Activated naive CD4-positive, alpha-beta T cell treated with anti-CD3 and anti-CD28 coated beads, Interleukin-2, amount 10 ng/mL, durations not matched to agents 7 days and 5 days (primary cell): ENCODE measurements at regions not wholly inside any gene's neighbourhood (a gene's known extent, or its start where the extent isn't known, plus 50 kb on each side); places are given as distances from the start of the nearest gene placed in this dataset.

ENCODE experiments used
- CTCF ChIA-PET: fragments of 350-600 bp; sonication (Branson Sonifier 250); formaldehyde crosslinking; loops from one replicate; lab custom pipeline; 2021; ENCODE audit warnings: antibody characterized with exemption; lab: Charles Lee
- DNase-seq: peaks from one replicate; pipeline ENCODE4 v3.0.0-alpha.2; 2020
- H3K27ac Mint-ChIP-seq: one replicate; pipeline ENCODE4 v1.8.0; 2021; ENCODE audit warnings: mild to moderate bottlenecking, moderate library complexity, mixed read lengths
- H3K27me3 Mint-ChIP-seq: one replicate; pipeline ENCODE4 v1.8.0; 2021; ENCODE audit warnings: mild to moderate bottlenecking, mixed read lengths
- H3K36me3 Mint-ChIP-seq: one replicate; pipeline ENCODE4 v1.8.0; 2021; ENCODE audit warnings: mixed read lengths
- H3K4me1 Mint-ChIP-seq: one replicate; pipeline ENCODE4 v1.8.0; 2021; ENCODE audit warnings: mixed read lengths
- H3K4me3 Mint-ChIP-seq: one replicate; pipeline ENCODE4 v1.8.0; 2021; ENCODE audit warnings: mild to moderate bottlenecking, moderate library complexity, mixed read lengths
- H3K9me3 Mint-ChIP-seq: one replicate; pipeline ENCODE4 v1.8.0; 2021; ENCODE audit warnings: mixed read lengths

DNA sequence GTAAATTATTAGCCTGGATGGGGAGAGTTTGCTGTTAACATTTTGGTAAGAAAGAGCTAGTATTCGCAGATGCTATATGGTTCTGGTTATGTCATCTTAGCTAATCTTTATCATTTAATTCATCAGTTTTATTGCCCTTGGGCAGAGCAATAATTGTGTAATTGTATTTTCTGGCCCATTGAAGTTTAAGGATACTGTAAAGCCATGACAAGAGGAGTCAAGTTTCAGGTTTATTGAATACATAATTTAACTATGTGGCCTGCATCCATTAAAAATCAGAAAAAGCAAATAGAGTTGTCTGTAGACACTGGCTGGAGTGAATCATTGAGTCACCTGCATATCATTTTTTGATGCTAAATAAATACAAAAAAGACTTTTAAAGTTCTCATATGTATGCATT is 255.8 kb downstream of the PRELID2 start:
- no peaks in the 10 kb centered on the region for H3K36me3 Mint-ChIP-seq
- no peaks in the 10 kb centered on the region for H3K4me1 Mint-ChIP-seq
- H3K27me3 Mint-ChIP-seq, result no peaks in the 10 kb centered on the region
- no peak overlapping the region for H3K27ac Mint-ChIP-seq
- H3K9me3 Mint-ChIP-seq, result no peaks in the 10 kb centered on the region
- CTCF ChIA-PET, result no interaction called here
- no peak overlapping the region for H3K4me3 Mint-ChIP-seq
- no peak for DNase-seq

DNA sequence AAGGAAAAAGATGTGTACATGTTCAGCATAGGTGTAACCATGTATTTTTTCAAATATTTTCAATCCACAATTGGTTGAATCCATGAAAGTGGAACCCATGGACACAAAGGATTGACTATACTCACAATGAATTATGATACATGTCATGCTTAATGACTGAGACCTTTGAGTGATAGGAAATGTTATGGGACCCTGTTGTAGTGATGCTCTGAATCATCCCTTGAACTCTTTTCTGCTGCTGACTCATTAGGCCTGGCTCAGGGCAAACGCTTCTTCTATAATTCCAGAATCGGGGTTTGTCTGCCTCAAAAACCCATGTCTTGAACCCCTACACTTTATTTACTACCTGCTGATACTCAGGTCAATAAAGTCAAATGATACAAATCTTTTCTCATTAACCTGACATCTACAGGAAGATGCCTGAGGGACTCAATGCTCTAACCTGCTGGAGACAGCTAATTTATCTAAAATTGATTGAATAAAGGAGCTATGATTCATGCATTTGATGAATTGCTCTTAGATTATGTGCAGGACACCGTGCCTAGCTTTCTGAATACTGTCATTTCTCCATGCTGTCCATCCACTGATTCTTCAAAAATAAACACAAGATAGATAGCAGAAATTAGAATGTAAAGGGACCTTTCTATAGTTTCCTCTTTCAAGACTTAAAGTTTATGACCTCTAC is 260.1 kb downstream of the PRELID2 start:
- no peaks in the 10 kb centered on the region for H3K36me3 Mint-ChIP-seq
- no peak for DNase-seq
- H3K9me3 Mint-ChIP-seq, result peaks cover 2% of the 10 kb centered on the region
- no peak overlapping the region for H3K4me3 Mint-ChIP-seq
- CTCF ChIA-PET, result no interaction called here
- no peaks in the 10 kb centered on the region for H3K27me3 Mint-ChIP-seq
- H3K27ac Mint-ChIP-seq, result no peak overlapping the region
- no peaks in the 10 kb centered on the region for H3K4me1 Mint-ChIP-seq

DNA sequence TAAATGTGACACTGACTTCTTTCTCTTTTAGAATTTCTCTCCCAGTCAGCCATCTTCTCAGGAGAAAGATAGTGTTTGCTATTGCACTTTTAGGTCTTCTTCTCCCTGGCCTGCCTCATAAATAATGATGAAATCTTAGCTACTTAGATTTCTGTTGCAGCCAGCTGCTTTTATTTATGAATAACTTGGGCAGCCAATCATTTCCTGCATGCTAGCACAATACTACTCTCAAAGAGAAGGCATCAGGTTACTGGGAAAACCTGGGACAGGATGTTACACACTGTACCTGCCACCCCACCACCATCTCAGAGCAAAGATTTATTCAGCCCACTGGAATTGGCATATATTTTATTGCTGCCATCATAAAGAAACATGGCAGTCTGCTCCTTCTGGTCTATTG is 266.6 kb downstream of the PRELID2 start:
- no peak for DNase-seq
- no peak overlapping the region for H3K4me3 Mint-ChIP-seq
- H3K27ac Mint-ChIP-seq, result no peak overlapping the region
- H3K9me3 Mint-ChIP-seq, result peaks cover 4% of the 10 kb centered on the region
- H3K4me1 Mint-ChIP-seq, result no peaks in the 10 kb centered on the region
- H3K27me3 Mint-ChIP-seq, result no peaks in the 10 kb centered on the region
- H3K36me3 Mint-ChIP-seq, result no peaks in the 10 kb centered on the region
- CTCF ChIA-PET, result no interaction called here

DNA sequence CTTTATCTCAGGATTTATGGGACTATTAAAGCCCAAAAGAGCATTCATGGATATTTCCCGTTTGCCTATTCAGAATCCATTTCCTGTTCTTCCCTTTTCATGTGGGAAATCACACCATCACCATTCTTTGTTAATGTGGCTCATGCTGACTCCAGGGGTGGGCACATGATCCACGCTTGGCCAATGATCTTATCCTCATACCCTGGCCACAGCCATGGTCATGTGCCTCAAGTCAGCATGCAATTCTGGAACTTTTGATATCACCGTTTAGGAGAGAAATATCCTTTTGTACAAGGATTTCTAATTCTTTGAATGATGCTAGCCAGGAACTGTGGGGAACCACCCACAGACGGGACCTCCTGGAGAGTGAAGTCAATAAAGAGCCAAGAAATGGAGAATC is 272.2 kb downstream of the PRELID2 start:
- Mint-ChIP-seq H3K4me3 (no peak overlapping the region), H3K36me3 (no peaks in the 10 kb centered on the region), H3K9me3 (peaks cover 7% of the 10 kb centered on the region), H3K27ac (no peak overlapping the region), H3K27me3 (no peaks in the 10 kb centered on the region), H3K4me1 (no peaks in the 10 kb centered on the region)
- CTCF ChIA-PET, result no interaction called here
- DNase-seq, result no peak

DNA sequence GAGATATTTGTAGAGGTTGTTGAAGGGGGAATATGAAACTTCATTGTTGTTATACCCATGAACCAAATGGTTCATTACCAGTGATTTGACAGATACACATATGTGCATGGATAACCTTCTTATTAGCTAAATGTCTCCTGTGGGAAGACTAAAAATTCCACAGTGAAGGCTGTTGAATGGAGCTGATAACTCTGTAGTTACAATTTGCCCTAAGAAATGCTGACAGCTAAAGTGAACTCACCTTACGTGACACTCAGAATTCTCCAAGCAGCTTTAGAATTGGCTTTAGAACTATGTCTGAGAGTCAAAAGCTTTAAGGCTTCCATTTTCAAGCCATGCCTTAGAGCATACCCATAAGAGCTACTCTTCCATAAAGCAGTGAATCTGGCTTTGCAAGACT is 276.9 kb downstream of the PRELID2 start:
- DNase-seq, result no peak
- Mint-ChIP-seq H3K27me3 (no peaks in the 10 kb centered on the region), H3K27ac (no peak overlapping the region), H3K4me3 (no peak overlapping the region), H3K4me1 (no peaks in the 10 kb centered on the region), H3K36me3 (no peaks in the 10 kb centered on the region), H3K9me3 (peaks cover 16% of the 10 kb centered on the region)
- CTCF ChIA-PET, result no interaction called here

DNA sequence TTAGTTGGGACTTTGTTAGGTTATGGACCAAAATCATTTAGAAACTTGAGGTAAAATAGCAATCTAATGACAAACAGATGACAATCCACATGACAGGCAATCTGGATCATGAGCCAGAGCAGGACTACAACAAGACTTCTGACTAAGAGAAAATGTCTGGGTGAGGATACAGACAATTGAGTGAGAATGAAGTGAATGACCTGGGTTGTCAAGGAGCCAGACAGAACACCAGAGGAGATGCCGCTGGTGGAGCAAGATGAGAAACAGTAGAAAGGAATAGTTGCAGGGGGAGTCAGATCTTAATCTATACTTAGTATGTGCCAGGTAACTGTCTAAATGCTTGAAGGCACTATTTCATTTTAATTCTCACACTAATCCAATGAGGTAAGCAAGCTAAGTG is 277.8 kb downstream of the PRELID2 start:
- no peak overlapping the region for H3K4me3 Mint-ChIP-seq
- no peak for DNase-seq
- CTCF ChIA-PET, result no interaction called here
- no peaks in the 10 kb centered on the region for H3K27me3 Mint-ChIP-seq
- H3K36me3 Mint-ChIP-seq, result no peaks in the 10 kb centered on the region
- no peaks in the 10 kb centered on the region for H3K4me1 Mint-ChIP-seq
- peaks cover 14% of the 10 kb centered on the region for H3K9me3 Mint-ChIP-seq
- H3K27ac Mint-ChIP-seq, result no peak overlapping the region

DNA sequence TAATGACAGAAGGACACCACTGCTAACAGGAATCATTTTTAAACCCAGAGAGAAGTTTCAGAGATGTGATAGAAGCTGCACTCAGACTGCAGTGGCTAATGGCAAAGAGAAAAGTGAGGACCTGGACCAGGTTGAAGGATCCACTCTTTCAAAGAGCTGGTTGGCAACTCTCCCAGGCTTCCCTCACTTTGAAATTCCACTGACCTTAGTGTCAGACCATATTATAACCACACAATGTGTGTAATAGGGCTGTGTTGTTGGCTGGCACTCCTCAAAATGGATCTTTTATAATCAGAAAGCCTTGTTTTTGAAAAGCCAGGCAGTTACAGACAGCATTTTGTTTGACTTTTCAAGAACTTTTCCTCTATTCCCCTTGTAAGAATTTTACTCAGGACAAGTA is 280.7 kb downstream of the PRELID2 start:
- no peak for DNase-seq

DNA sequence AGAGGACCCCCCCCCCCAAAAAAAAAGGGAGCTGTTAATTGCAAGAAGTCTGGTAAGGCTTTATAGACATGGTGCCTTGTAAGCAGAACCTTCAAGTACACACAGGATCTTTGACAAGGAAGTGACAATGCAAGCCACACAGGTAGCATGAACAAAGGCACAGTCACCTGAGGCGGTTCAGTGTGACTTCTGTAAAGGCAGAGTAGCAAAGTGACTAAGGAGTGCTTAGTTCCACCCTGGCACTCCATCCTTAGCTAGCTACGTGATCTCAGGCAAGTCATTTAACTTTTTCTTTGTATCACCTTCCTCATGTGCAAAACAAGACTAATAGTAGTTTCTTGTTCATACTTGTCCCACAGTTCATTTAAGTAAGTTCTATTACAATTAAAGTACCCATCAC is 282.0 kb downstream of the PRELID2 start:
- no peaks in the 10 kb centered on the region for H3K27me3 Mint-ChIP-seq
- CTCF ChIA-PET, result no interaction called here
- no peaks in the 10 kb centered on the region for H3K36me3 Mint-ChIP-seq
- H3K4me3 Mint-ChIP-seq, result no peak overlapping the region
- H3K27ac Mint-ChIP-seq, result no peak overlapping the region
- H3K9me3 Mint-ChIP-seq, result peaks cover 12% of the 10 kb centered on the region
- no peak for DNase-seq
- H3K4me1 Mint-ChIP-seq, result no peaks in the 10 kb centered on the region

More for the DNA sequence above, 280.7 kb downstream of the PRELID2 start:
- no peaks in the 10 kb centered on the region for H3K36me3 Mint-ChIP-seq
- CTCF ChIA-PET, result no interaction called here
- H3K27me3 Mint-ChIP-seq, result no peaks in the 10 kb centered on the region
- H3K4me1 Mint-ChIP-seq, result no peaks in the 10 kb centered on the region
- H3K4me3 Mint-ChIP-seq, result no peak overlapping the region
- H3K27ac Mint-ChIP-seq, result no peak overlapping the region
- H3K9me3 Mint-ChIP-seq, result peaks cover 12% of the 10 kb centered on the region

DNA sequence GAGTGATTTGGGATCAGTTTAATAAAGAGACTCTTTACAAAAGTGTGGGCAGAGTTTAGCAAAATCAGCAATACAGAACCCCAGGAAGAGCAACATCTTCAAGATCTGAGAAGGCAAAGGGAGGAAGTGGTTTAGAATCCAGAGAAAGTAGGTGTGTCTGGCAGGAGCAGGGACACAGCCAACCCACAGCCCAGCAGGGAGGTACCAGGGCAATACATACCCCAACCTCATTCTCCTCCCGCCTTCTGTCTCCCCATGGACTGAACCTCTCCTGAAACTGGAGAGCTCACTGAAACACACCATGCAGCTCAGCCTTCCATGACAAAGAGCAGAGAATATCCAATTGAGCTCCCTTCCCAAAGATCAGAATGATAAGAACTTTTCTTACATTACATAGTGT is 283.4 kb downstream of the PRELID2 start:
- H3K9me3 Mint-ChIP-seq, result peaks cover 9% of the 10 kb centered on the region
- CTCF ChIA-PET, result no interaction called here
- H3K4me1 Mint-ChIP-seq, result no peaks in the 10 kb centered on the region
- no peaks in the 10 kb centered on the region for H3K27me3 Mint-ChIP-seq
- H3K36me3 Mint-ChIP-seq, result no peaks in the 10 kb centered on the region
- H3K4me3 Mint-ChIP-seq, result no peak overlapping the region
- no peak overlapping the region for H3K27ac Mint-ChIP-seq
- DNase-seq, result no peak

DNA sequence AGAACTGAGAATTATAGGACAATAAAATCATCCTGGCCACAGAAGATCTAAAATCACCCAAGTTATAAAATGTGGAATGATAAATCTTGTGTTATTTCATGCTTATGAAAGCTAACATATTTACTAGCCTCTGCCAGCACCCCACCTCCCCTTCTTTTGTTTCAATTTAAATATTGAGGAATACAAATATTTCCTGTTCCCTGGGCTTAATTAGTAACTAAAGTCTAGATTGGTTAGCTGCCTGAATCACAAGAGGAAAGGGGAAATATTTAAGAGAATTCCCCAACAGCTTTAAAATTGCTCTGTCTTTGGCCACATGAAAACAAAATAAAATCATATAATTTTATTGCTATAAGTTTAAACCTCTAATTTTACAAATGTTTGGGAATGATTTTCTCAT is 287.0 kb downstream of the PRELID2 start:
- CTCF ChIA-PET, result no interaction called here
- H3K9me3 Mint-ChIP-seq, result no peaks in the 10 kb centered on the region

DNA sequence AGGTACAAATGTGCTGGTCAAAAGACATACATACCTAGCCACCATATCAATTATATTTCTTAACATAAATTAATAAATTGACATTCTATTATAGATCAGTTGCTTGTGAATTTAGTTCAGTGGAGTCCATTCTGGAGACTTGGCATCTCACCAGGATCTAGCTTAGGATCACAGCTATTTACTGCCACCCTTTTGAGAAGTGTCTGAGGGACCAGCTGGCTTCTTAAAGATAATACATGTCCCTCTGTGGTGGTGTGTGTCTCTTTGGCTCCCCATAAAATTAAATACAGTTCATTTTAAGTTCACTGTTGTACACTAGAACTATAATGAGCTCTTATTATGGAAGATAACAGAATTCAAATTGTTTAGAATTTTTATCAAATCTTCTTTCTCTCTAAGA is 290.7 kb downstream of the PRELID2 start:
- no peak for DNase-seq
- Mint-ChIP-seq H3K27me3 (no peaks in the 10 kb centered on the region), H3K36me3 (no peaks in the 10 kb centered on the region), H3K9me3 (no peaks in the 10 kb centered on the region), H3K4me3 (no peak overlapping the region), H3K4me1 (no peaks in the 10 kb centered on the region), H3K27ac (no peak overlapping the region)
- CTCF ChIA-PET, result no interaction called here

More for the DNA sequence above, 287.0 kb downstream of the PRELID2 start:
- no peaks in the 10 kb centered on the region for H3K36me3 Mint-ChIP-seq
- DNase-seq, result no peak
- H3K4me1 Mint-ChIP-seq, result no peaks in the 10 kb centered on the region
- H3K27me3 Mint-ChIP-seq, result no peaks in the 10 kb centered on the region
- no peak overlapping the region for H3K27ac Mint-ChIP-seq
- no peak overlapping the region for H3K4me3 Mint-ChIP-seq

DNA sequence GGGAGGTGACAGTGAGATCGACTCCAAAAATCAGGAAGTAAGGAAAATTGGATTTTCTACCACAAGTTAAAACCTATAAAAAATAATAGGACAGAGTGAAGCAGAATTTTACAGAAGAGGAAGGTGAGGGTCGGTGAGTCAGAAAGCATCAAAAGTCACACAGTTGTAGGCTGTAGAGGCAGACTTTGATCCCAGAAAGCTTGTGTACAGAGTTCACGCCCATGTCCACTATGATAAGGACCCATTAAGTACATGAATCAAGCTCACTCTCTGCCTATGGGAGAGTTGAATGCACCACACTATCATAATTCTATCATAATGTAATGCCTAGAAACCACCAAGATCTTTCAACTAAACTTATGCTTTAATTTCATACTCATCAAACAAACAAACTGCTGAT is 291.2 kb downstream of the PRELID2 start:
- CTCF ChIA-PET, result no interaction called here
- no peaks in the 10 kb centered on the region for H3K36me3 Mint-ChIP-seq
- H3K4me3 Mint-ChIP-seq, result no peak overlapping the region
- no peak overlapping the region for H3K27ac Mint-ChIP-seq
- no peaks in the 10 kb centered on the region for H3K27me3 Mint-ChIP-seq
- H3K4me1 Mint-ChIP-seq, result no peaks in the 10 kb centered on the region
- DNase-seq, result no peak
- no peaks in the 10 kb centered on the region for H3K9me3 Mint-ChIP-seq

DNA sequence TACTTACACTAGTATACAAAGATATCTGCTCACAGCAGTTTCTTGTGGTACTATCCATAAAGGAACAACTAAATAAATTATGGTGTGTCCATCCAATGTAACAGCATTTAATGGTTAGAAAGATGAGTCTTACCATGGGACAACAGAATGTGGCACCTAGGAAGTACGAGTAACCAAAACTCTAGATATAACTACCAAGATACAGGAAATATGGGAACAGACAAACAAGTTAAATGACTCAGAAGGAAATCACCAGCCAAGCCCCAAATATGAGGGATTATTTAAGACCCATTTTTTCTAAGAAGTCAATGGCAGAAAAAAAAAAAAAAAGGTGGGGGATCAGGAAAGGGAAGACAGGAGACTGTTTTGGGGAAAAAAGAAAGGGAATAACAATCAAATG is 294.8 kb downstream of the PRELID2 start:
- Mint-ChIP-seq H3K27ac (no peak overlapping the region), H3K4me3 (no peak overlapping the region), H3K4me1 (no peaks in the 10 kb centered on the region), H3K9me3 (peaks cover 4% of the 10 kb centered on the region), H3K27me3 (no peaks in the 10 kb centered on the region), H3K36me3 (no peaks in the 10 kb centered on the region)
- CTCF ChIA-PET, result no interaction called here
- DNase-seq, result no peak

DNA sequence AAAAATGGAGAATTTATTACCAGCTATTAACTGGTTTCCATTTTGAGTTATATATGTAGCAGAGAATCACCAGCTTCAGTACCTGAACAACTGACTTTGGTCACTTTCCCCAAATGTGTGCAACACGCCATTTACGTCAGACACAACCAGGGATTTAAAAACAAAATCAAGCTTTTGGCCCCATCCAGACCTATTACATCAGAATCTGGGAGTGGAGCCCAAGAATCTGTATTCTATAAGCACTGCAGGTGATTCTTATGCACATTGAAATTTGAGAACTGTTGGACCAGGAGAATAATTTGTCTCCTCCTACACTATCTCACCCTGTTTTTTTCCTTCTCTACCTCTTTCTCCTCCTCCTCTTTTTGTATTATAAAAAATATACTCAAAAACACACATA is 295.9 kb downstream of the PRELID2 start:
- Mint-ChIP-seq H3K4me3 (no peak overlapping the region), H3K4me1 (no peaks in the 10 kb centered on the region), H3K36me3 (no peaks in the 10 kb centered on the region), H3K9me3 (peaks cover 4% of the 10 kb centered on the region), H3K27ac (no peak overlapping the region), H3K27me3 (no peaks in the 10 kb centered on the region)
- CTCF ChIA-PET, result no interaction called here
- no peak for DNase-seq

DNA sequence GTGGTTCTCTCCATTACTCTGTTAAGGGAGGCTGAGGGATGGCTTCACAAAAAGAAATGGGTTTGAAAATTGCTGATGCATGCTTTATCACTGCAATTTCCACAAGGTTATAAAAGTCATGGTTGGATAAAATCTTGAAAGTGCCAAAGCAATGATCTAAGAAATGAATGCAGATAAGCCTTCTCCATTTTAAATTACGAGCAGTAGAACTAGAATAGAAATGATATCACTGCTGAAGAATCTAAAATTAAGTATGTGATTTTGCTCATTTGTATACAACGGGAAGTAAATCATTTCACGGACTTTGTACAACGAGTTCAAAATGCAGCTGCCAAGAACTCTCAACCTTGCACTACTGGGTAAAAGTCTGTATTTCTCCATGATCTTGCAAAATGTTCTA is 299.0 kb downstream of the PRELID2 start:
- Mint-ChIP-seq H3K9me3 (peaks cover 4% of the 10 kb centered on the region), H3K27me3 (no peaks in the 10 kb centered on the region), H3K36me3 (no peaks in the 10 kb centered on the region), H3K4me3 (no peak overlapping the region), H3K27ac (no peak overlapping the region), H3K4me1 (no peaks in the 10 kb centered on the region)
- CTCF ChIA-PET, result no interaction called here
- DNase-seq, result no peak
